ENCODE measurements at regions not wholly inside any gene's neighbourhood (a gene's known extent, or its start where the extent isn't known, plus 50 kb on each side); places are given as distances from the start of the nearest gene placed in this dataset.

DNA sequence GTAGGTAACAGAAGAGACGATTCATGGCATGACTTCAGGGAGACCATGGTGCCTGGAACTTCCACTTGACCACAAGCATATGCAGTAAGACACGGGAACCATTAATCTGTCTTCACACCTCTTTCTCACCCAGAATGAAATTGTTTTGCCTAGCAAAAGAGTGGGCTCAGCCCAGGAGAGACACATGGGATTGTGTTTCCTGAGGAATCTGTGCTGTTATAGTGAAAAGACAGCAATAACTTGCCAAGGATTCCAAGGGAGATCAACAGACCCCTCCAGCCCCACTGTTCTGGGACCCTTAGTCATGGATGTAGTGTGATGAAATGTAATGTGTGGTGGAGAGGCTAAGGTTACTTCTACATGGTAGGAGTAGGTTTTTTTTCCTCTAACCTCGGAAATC, 192.5 kb upstream of the NPVF start:
- ChIA-PET CTCF (no interaction called here), POLR2A (ENCODE audit: unreplicated experiment) (no interaction called here)
- peaks cover 44% of the 10 kb centered on the region for H3K27me3 ChIP-seq (ENCODE audit: insufficient read depth, low read depth)
- TF ChIP-seq EZH2 (IDR thresholded peaks at IDR 0.05; ENCODE audit: low read depth), result no peak
- TF ChIP-seq, protein P1, sequence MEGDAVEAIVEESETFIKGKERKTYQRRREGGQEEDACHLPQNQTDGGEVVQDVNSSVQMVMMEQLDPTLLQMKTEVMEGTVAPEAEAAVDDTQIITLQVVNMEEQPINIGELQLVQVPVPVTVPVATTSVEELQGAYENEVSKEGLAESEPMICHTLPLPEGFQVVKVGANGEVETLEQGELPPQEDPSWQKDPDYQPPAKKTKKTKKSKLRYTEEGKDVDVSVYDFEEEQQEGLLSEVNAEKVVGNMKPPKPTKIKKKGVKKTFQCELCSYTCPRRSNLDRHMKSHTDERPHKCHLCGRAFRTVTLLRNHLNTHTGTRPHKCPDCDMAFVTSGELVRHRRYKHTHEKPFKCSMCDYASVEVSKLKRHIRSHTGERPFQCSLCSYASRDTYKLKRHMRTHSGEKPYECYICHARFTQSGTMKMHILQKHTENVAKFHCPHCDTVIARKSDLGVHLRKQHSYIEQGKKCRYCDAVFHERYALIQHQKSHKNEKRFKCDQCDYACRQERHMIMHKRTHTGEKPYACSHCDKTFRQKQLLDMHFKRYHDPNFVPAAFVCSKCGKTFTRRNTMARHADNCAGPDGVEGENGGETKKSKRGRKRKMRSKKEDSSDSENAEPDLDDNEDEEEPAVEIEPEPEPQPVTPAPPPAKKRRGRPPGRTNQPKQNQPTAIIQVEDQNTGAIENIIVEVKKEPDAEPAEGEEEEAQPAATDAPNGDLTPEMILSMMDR (conservative IDR thresholded peaks at IDR 0.05), result no peak
- H3K9me2 ChIP-seq (ENCODE audit: insufficient read depth), result no peaks in the 10 kb centered on the region
- no peak for DNase-seq
- H3K36me3 ChIP-seq (ENCODE audit: low read depth), result no peaks in the 10 kb centered on the region
- BruUV-seq (replicated peaks), result no TSS peak
- no peaks in the 10 kb centered on the region for H4K20me1 ChIP-seq (ENCODE audit: insufficient read depth)
- no peak overlapping the region for H2AFZ ChIP-seq
- no peaks in the 10 kb centered on the region for H3F3A ChIP-seq (ENCODE audit: insufficient read depth, low read depth)
- no peaks in the 10 kb centered on the region for H3K9me3 ChIP-seq (ENCODE audit: insufficient read depth, low read depth)
- no peak overlapping the region for H3K27ac ChIP-seq
- intact Hi-C loops (cut with micrococcal nuclease; ENCODE audit: unreplicated experiment), result no loop called here
- no peaks in the 10 kb centered on the region for H3K4me1 ChIP-seq (replicated peaks; ENCODE audit: insufficient read depth)
- no peak overlapping the region for H3K4me2 ChIP-seq
- no peak overlapping the region for H3K4me3 ChIP-seq
- H3K79me2 ChIP-seq (ENCODE audit: low read depth), result no peaks in the 10 kb centered on the region

GRCh38 chr7:25424113-25424512, 195.8 kb upstream of the NPVF start:
- peaks cover 75% of the 10 kb centered on the region for H3K27me3 ChIP-seq (ENCODE audit: insufficient read depth, low read depth)
- TF ChIP-seq, protein P1 (conservative IDR thresholded peaks at IDR 0.05), result no peak
- TF ChIP-seq EZH2 (IDR thresholded peaks at IDR 0.05; ENCODE audit: low read depth), result no peak
- no peaks in the 10 kb centered on the region for H3K9me3 ChIP-seq (ENCODE audit: insufficient read depth, low read depth)
- no peaks in the 10 kb centered on the region for H3K79me2 ChIP-seq (ENCODE audit: low read depth)
- no peak overlapping the region for H3K4me3 ChIP-seq
- H3K27ac ChIP-seq, result no peak overlapping the region
- no peaks in the 10 kb centered on the region for H3K36me3 ChIP-seq (ENCODE audit: low read depth)
- intact Hi-C loops (cut with micrococcal nuclease; ENCODE audit: unreplicated experiment), result no loop called here
- no peak overlapping the region for H2AFZ ChIP-seq
- no peaks in the 10 kb centered on the region for H3F3A ChIP-seq (ENCODE audit: insufficient read depth, low read depth)
- no peaks in the 10 kb centered on the region for H3K9me2 ChIP-seq (ENCODE audit: insufficient read depth)
- ChIA-PET POLR2A (ENCODE audit: unreplicated experiment) (no interaction called here), CTCF (no interaction called here)
- no peaks in the 10 kb centered on the region for H4K20me1 ChIP-seq (ENCODE audit: insufficient read depth)
- no peak overlapping the region for H3K4me2 ChIP-seq
- no peaks in the 10 kb centered on the region for H3K4me1 ChIP-seq (replicated peaks; ENCODE audit: insufficient read depth)
- no TSS peak for BruUV-seq (replicated peaks)
- no peak for DNase-seq

- Histone ChIP-seq H3K4me2 (no peak overlapping the region), H3K79me2 (ENCODE audit: low read depth) (no peaks in the 10 kb centered on the region), H3F3A (ENCODE audit: insufficient read depth, low read depth) (no peaks in the 10 kb centered on the region), H3K9me2 (ENCODE audit: insufficient read depth) (no peaks in the 10 kb centered on the region), H3K4me3 (no peak overlapping the region), H2AFZ (no peak overlapping the region), H3K27ac (no peak overlapping the region), H3K9me3 (ENCODE audit: insufficient read depth, low read depth) (no peaks in the 10 kb centered on the region), H3K4me1 (replicated peaks; ENCODE audit: insufficient read depth) (no peaks in the 10 kb centered on the region), H3K27me3 (ENCODE audit: insufficient read depth, low read depth) (peaks cover 75% of the 10 kb centered on the region), H3K36me3 (ENCODE audit: low read depth) (no peaks in the 10 kb centered on the region), H4K20me1 (ENCODE audit: insufficient read depth) (no peaks in the 10 kb centered on the region)
- POLR2A ChIA-PET (ENCODE audit: unreplicated experiment), result no interaction called here
- DNase-seq, result no peak
- CTCF ChIA-PET, result no interaction called here
- intact Hi-C loops (cut with micrococcal nuclease; ENCODE audit: unreplicated experiment), result no loop called here
- no TSS peak for BruUV-seq (replicated peaks)
- TF ChIP-seq, protein P1 (conservative IDR thresholded peaks at IDR 0.05), result no peak
- no peak for TF ChIP-seq EZH2 (IDR thresholded peaks at IDR 0.05; ENCODE audit: low read depth)
These were observed 196.6 kb upstream of the NPVF start for GRCh38 chr7:25424855-25425254.
